ENCODE measurements at regions not wholly inside any gene's neighbourhood (a gene's known extent, or its start where the extent isn't known, plus 50 kb on each side); places are given as distances from the start of the nearest gene placed in this dataset.

DNA sequence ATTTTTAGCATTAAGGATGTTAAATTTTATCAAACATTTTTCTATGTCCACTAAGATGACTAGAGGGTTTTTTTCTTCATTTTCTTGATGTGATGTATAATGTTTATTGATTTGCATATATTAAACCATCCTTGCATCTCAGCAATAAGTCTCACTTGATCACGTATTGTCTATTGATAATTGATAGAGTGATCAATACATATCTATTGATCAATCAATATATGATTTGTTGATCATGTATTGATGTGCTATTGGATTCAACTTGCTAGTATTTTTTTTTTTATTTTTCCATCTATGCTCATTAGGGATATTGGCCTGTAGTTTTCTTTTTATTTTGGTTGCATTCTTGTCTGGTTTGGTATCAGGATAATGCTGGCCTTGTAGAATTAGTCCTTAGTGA, 2202.0 kb downstream of the PCDH9 start:
- Histone ChIP-seq H3K9me3 (ENCODE audit: insufficient read depth, low read length) (peaks cover 6% of the 10 kb centered on the region; the same call in 1 of the 2 replicates), H3K9me2 (replicated peaks; ENCODE audit: insufficient read depth, low read length) (no peaks in the 10 kb centered on the region), H3K4me3 (ENCODE audit: insufficient read depth, low read length, poor library complexity, severe bottlenecking) (no peak overlapping the region), H3K4me2 (ENCODE audit: low read depth, low read length, poor library complexity, severe bottlenecking) (no peak overlapping the region), H3K27me3 (ENCODE audit: low read length) (no peaks in the 10 kb centered on the region), H2AFZ (ENCODE audit: low read depth, low read length, severe bottlenecking) (no peak overlapping the region), H3K9ac (ENCODE audit: low read length) (no peak overlapping the region), H3K36me3 (ENCODE audit: low read length) (peaks cover 3% of the 10 kb centered on the region; the same call in 1 of the 2 replicates), H3K79me2 (ENCODE audit: insufficient read depth, low read length) (no peaks in the 10 kb centered on the region), H3F3A (ENCODE audit: insufficient read depth) (no peaks in the 10 kb centered on the region), H3K27ac (ENCODE audit: low read depth, low read length) (no peak overlapping the region), H4K20me1 (ENCODE audit: low read depth, low read length) (no peaks in the 10 kb centered on the region)
- TF ChIP-seq CTCF (IDR thresholded peaks at IDR 0.05; ENCODE audit: insufficient read depth, low read length, poor library complexity, severe bottlenecking) (no peak), EZH2phosphoT487 (conservative IDR thresholded peaks at IDR 0.05; ENCODE audit: low read length) (no peak)

- Histone ChIP-seq H2AFZ (ENCODE audit: low read depth, low read length, severe bottlenecking) (no peak overlapping the region), H3K4me2 (ENCODE audit: low read depth, low read length, poor library complexity, severe bottlenecking) (no peak overlapping the region), H3K9ac (ENCODE audit: low read length) (no peak overlapping the region), H3K27me3 (ENCODE audit: low read length) (no peaks in the 10 kb centered on the region), H3K79me2 (ENCODE audit: insufficient read depth, low read length) (no peaks in the 10 kb centered on the region), H4K20me1 (ENCODE audit: low read depth, low read length) (no peaks in the 10 kb centered on the region), H3K9me3 (ENCODE audit: insufficient read depth, low read length) (peaks cover 5% of the 10 kb centered on the region; the same call in 1 of the 2 replicates), H3F3A (ENCODE audit: insufficient read depth) (no peaks in the 10 kb centered on the region), H3K4me3 (ENCODE audit: insufficient read depth, low read length, poor library complexity, severe bottlenecking) (no peak overlapping the region), H3K36me3 (ENCODE audit: low read length) (peaks cover 3% of the 10 kb centered on the region; the same call in 1 of the 2 replicates), H3K9me2 (replicated peaks; ENCODE audit: insufficient read depth, low read length) (no peaks in the 10 kb centered on the region), H3K27ac (ENCODE audit: low read depth, low read length) (no peak overlapping the region)
- no peak for TF ChIP-seq CTCF (IDR thresholded peaks at IDR 0.05; ENCODE audit: insufficient read depth, low read length, poor library complexity, severe bottlenecking)
- no peak for TF ChIP-seq EZH2phosphoT487 (conservative IDR thresholded peaks at IDR 0.05; ENCODE audit: low read length)
Observed at GRCh38 chr13:65026505-65026904, 2203.6 kb downstream of the PCDH9 start.

GRCh38 chr13:65011378-65011777, 2218.8 kb downstream of the PCDH9 start:
- H3K36me3 ChIP-seq (ENCODE audit: low read length): no peaks in the 10 kb centered on the region
- H3K27ac ChIP-seq (ENCODE audit: low read depth, low read length): no peak overlapping the region
- no peak overlapping the region for H3K4me3 ChIP-seq (ENCODE audit: insufficient read depth, low read length, poor library complexity, severe bottlenecking)
- no peaks in the 10 kb centered on the region for H3K79me2 ChIP-seq (ENCODE audit: insufficient read depth, low read length)
- H3K4me2 ChIP-seq (ENCODE audit: low read depth, low read length, poor library complexity, severe bottlenecking): no peak overlapping the region
- no peaks in the 10 kb centered on the region for H3F3A ChIP-seq (ENCODE audit: insufficient read depth)
- H3K9me3 ChIP-seq (ENCODE audit: insufficient read depth, low read length): no peaks in the 10 kb centered on the region
- H3K27me3 ChIP-seq (ENCODE audit: low read length): no peaks in the 10 kb centered on the region
- H4K20me1 ChIP-seq (ENCODE audit: low read depth, low read length): no peaks in the 10 kb centered on the region
- no peak for TF ChIP-seq EZH2phosphoT487 (conservative IDR thresholded peaks at IDR 0.05; ENCODE audit: low read length)
- no peak for TF ChIP-seq CTCF (IDR thresholded peaks at IDR 0.05; ENCODE audit: insufficient read depth, low read length, poor library complexity, severe bottlenecking)
- H2AFZ ChIP-seq (ENCODE audit: low read depth, low read length, severe bottlenecking): no peak overlapping the region
- no peak overlapping the region for H3K9ac ChIP-seq (ENCODE audit: low read length)
- no peaks in the 10 kb centered on the region for H3K9me2 ChIP-seq (replicated peaks; ENCODE audit: insufficient read depth, low read length)

Data from SU-DHL-6 (cell line).